ENCODE measurements at regions not wholly inside any gene's neighbourhood (a gene's known extent, or its start where the extent isn't known, plus 50 kb on each side); places are given as distances from the start of the nearest gene placed in this dataset.

GRCh38 chr6:140044626-140045025, 670.2 kb upstream of the CITED2 start:
- H3K4me1 ChIP-seq (replicated peaks in 1 of 2), result peaks cover 6 to 35% of the 10 kb centered on the region in 2 donors
- H3K36me3 ChIP-seq (replicated peaks in 1 of 2), result no peaks in the 10 kb centered on the region
- DNase-seq, result no peak
- H3K27ac ChIP-seq, result peak overlapping the region in 2 of 5 donors; percentile 13 to 76
- intact Hi-C loops (cut with DNase I), result no loop called here
- H3K4me3 ChIP-seq, result no peak overlapping the region
- H3K27me3 ChIP-seq, result no peaks in the 10 kb centered on the region
- 86 to 100% (median 90%) methylated on average over 1 of the region's 1 CpG for WGBS, 4 donors
- H3K9me3 ChIP-seq (replicated peaks in 1 of 3), result peaks cover 0 to 5% (median 0%) of the 10 kb centered on the region in 3 donors
- TF ChIP-seq POLR2A (IDR thresholded peaks at IDR 0.05) (no peak), CTCF (IDR thresholded peaks at IDR 0.05) (no peak)

- TF ChIP-seq POLR2A (IDR thresholded peaks at IDR 0.05), result no peak
- TF ChIP-seq CTCF (IDR thresholded peaks at IDR 0.05), result no peak
- WGBS, 4 donors, result 25 to 47% (median 45%) methylated on average over 2 of the region's 2 CpGs
- intact Hi-C loops (cut with DNase I), result no loop called here
- Histone ChIP-seq H3K4me3 (no peak overlapping the region), H3K36me3 (replicated peaks in 1 of 2) (no peaks in the 10 kb centered on the region), H3K4me1 (replicated peaks in 1 of 2) (peaks cover 6 to 30% of the 10 kb centered on the region in 2 donors), H3K27ac (peak overlapping the region in 4 of 5 donors; percentile 13 to 76 (median 44)), H3K27me3 (no peaks in the 10 kb centered on the region), H3K9me3 (replicated peaks in 1 of 3) (peaks cover 0 to 5% (median 0%) of the 10 kb centered on the region in 3 donors)
- no peak for DNase-seq
Measured at GRCh38 chr6:140043762-140044378, 669.4 kb upstream of the CITED2 start.

GRCh38 chr6:140043357-140043756, 668.9 kb upstream of the CITED2 start:
- 30 to 41% (median 36%) methylated on average over 1 of the region's 1 CpG for WGBS, 4 donors
- H3K27me3 ChIP-seq, result no peaks in the 10 kb centered on the region
- peaks cover 0 to 5% (median 0%) of the 10 kb centered on the region in 3 donors for H3K9me3 ChIP-seq (replicated peaks in 1 of 3)
- intact Hi-C loops (cut with DNase I), result no loop called here
- DNase-seq, result peak in 4 of 7 donors; percentile 22 to 64 (median 24)
- peak overlapping the region in 4 of 5 donors; percentile 31 to 76 (median 56) for H3K27ac ChIP-seq
- no peak overlapping the region for H3K4me3 ChIP-seq
- H3K4me1 ChIP-seq (replicated peaks in 1 of 2), result peaks cover 6 to 24% of the 10 kb centered on the region in 2 donors
- no peaks in the 10 kb centered on the region for H3K36me3 ChIP-seq (replicated peaks in 1 of 2)
- no peak for TF ChIP-seq CTCF (IDR thresholded peaks at IDR 0.05)
- TF ChIP-seq POLR2A (IDR thresholded peaks at IDR 0.05), result no peak

GRCh38 chr6:140041571-140042332, 667.3 kb upstream of the CITED2 start:
- Histone ChIP-seq H3K4me1 (replicated peaks in 1 of 2) (peaks cover 6 to 18% of the 10 kb centered on the region in 2 donors), H3K27me3 (no peaks in the 10 kb centered on the region), H3K27ac (no peak overlapping the region), H3K4me3 (no peak overlapping the region), H3K36me3 (replicated peaks in 1 of 2) (no peaks in the 10 kb centered on the region), H3K9me3 (replicated peaks in 1 of 3) (no peaks in the 10 kb centered on the region)
- DNase-seq, result no peak
- intact Hi-C loops (cut with DNase I), result no loop called here
- TF ChIP-seq POLR2A (IDR thresholded peaks at IDR 0.05) (no peak), CTCF (IDR thresholded peaks at IDR 0.05) (no peak)
- WGBS, 4 donors, result 81 to 100% (median 87%) methylated on average over 1 of the region's 1 CpG
